ENCODE measurements at regions not wholly inside any gene's neighbourhood (a gene's known extent, or its start where the extent isn't known, plus 50 kb on each side); places are given as distances from the start of the nearest gene placed in this dataset.
A peak's percentile ranks its signal among the peaks of the same experiment; 100 is the strongest.

DNA sequence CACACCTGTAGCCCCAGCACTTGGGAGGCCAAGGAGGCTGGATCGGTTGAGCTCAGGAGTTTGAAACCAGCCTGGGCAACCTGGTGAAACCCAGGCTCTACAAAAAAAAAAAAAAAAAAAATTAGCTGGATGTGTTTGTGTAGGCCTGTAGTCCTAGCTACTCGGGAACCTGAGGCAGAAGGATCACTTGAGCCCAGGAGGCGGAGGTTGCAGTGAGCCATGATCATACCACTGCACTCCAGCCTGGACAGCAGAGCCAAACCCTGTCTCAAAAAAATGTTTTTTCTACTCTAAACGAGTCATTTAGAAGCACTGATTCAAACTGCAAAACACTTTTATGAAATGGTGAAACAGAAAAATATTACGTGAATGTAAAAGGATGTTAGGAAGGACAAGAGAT is 69.1 kb upstream of the SLC39A10 start:
- Histone ChIP-seq H3K4me3 (no peak overlapping the region), H3K27ac (no peak overlapping the region)
- TF ChIP-seq, protein P1, sequence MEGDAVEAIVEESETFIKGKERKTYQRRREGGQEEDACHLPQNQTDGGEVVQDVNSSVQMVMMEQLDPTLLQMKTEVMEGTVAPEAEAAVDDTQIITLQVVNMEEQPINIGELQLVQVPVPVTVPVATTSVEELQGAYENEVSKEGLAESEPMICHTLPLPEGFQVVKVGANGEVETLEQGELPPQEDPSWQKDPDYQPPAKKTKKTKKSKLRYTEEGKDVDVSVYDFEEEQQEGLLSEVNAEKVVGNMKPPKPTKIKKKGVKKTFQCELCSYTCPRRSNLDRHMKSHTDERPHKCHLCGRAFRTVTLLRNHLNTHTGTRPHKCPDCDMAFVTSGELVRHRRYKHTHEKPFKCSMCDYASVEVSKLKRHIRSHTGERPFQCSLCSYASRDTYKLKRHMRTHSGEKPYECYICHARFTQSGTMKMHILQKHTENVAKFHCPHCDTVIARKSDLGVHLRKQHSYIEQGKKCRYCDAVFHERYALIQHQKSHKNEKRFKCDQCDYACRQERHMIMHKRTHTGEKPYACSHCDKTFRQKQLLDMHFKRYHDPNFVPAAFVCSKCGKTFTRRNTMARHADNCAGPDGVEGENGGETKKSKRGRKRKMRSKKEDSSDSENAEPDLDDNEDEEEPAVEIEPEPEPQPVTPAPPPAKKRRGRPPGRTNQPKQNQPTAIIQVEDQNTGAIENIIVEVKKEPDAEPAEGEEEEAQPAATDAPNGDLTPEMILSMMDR (IDR thresholded peaks at IDR 0.05), result no peak
- DNase-seq (ENCODE audit: low spot score), result no peak

DNA sequence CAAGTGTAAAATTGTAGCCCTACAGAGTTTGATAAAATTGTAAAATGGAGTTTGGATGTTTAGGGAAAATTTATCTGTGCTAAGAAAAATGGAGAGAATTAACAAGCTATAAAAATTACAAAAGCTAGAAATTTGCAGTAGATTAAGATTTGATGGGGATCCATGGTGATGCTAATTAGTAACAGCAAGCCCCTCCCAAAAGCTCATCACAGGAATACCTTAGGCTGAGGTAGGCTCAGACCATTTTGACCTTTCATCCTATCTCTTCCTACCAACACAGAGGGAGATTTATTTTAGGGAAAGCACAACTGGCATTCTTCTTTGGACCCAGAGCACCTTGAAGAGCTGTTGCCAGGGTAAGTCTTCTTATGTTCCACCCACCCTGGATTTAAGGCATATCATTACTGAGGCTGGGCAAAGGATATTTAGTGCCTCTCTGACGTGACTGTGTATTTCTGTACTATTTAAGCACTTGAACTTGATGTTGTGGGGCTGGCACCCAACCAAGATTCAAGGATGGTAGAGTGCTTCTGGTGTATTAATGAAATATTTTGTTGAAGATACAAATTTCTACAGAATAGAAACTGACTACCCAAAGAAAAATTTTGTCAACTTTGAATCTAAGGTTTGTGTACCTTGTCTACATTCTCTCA is 70.8 kb upstream of the SLC39A10 start:
- Histone ChIP-seq H3K4me3 (no peak overlapping the region), H3K27ac (no peak overlapping the region)
- DNase-seq (ENCODE audit: low spot score), result no peak
- TF ChIP-seq, protein P1 (IDR thresholded peaks at IDR 0.05), result no peak

DNA sequence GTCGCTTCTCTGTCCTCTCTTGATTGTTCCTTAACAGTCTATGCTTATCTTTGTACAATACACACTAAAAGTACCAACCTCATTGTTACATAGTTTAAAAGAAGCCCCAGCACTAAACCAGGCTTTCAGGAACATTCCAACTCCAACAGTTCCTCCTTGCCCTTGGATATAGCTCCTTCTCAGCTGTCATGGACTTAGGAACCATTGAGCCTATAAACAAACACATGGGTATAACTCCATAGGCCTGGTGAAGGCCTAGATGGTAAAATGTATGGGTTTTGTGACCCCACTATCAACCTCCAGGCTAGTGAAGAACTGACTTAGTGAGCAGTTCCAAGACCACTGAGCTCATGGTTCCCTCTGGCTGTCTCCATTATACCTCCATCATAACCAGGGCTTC is 74.8 kb upstream of the SLC39A10 start:
- no peak overlapping the region for H3K4me3 ChIP-seq
- TF ChIP-seq, protein P1 (IDR thresholded peaks at IDR 0.05), result no peak
- no peak overlapping the region for H3K27ac ChIP-seq
- no peak for DNase-seq (ENCODE audit: low spot score)

DNA sequence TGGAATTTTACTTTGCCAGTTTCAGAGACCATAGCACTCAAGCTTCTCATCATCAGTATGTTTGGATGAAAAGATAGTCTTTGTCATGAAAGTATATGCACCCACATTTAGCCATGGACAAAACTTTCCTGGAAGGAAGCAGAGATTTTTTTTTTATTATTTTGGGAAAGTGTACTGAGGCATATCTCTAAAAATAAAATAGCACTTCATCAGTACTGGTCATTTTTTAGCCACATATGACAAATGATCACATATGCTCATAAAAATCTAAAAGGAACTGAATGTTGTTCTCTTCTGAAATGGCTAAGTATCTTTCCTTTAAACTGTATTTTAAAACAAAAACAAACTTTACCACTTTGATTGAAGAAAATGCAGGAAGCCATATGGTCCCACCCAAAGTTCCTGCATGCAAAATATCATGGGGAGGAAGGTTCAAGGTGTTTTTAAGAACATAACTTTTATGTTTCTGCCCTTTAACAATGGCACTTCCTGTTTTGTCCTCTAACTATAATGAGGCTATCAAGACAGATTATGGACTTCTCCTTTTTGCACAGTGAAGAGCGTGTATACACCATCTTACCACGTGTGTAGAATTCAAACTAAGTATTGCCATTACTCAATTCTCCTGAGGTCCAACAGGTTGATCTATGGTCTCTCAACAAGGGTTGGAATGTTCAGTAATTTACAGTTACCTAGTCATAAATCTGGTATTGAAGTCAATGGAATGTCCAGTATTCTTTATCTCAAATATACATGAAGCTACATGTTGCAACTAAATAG is 77.1 kb upstream of the SLC39A10 start:
- Histone ChIP-seq H3K27ac (peak overlapping the region; percentile 1 to 23), H3K4me3 (no peak overlapping the region)
- TF ChIP-seq, protein P1 (IDR thresholded peaks at IDR 0.05), result no peak
- no peak for DNase-seq (ENCODE audit: low spot score)

DNA sequence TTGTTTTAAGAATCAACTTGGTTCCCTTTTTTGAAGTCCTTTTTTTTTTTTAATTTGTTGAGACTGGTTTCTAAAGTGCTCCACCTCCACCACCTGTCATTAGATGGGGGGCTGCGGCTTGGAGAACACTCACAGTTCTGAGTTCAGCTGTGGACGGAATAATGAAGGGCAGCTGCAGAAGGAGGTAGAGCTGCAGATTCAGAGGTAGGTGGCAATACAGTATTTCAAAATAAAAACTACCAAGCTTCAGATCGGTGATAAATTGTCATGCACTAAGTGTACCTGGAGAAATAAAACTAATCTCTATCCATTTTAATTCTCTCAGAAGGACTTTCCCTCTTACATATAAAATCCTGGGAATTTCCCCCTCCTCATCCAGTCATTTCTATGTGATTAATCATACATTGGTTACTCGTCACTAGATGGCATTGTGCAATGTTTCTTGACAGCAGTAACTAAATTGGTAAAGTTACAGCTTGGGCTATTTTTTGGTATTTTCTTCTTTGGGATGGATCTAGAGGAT is 81.1 kb upstream of the SLC39A10 start:
- DNase-seq (ENCODE audit: low spot score), result no peak

DNA sequence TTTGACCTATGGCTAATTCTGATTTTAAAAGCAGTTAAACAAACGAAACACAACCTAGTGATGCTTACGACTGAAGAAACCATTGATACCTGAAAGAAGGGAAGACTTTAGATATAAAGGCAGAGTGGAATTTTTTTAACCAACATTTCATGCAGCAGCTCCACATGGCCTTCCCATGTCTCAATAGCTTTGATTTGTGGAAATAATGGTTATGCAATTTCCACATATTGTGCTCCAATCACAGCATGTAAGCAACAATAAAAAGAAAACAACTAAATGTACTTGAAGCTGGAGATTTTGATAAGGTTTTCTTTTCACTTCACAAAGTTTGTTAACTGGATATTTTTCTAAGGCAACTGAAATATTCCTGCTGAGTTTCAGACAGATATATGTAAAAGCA is 82.0 kb upstream of the SLC39A10 start:
- TF ChIP-seq, protein P1 (IDR thresholded peaks at IDR 0.05), result no peak
- Histone ChIP-seq H3K4me3 (no peak overlapping the region), H3K27ac (no peak overlapping the region)
- DNase-seq (ENCODE audit: low spot score), result no peak

More for the DNA sequence above, 81.1 kb upstream of the SLC39A10 start:
- H3K27ac ChIP-seq, result no peak overlapping the region
- H3K4me3 ChIP-seq, result peak overlapping the region; percentile 21
- TF ChIP-seq, protein P1 (IDR thresholded peaks at IDR 0.05), result no peak
